CD4-positive, alpha-beta T cell treated with Interleukin-15 for 4 hours (primary cell): ENCODE measurements at regions not wholly inside any gene's neighbourhood (a gene's known extent, or its start where the extent isn't known, plus 50 kb on each side); places are given as distances from the start of the nearest gene placed in this dataset.
"Not testable (repeated sequence)": the region's sequence is repeated elsewhere in the genome, so short reads cannot be mapped to it uniquely, and the experiment has no call there.

Experiments
- DNase-seq: peaks from one replicate; pipeline ENCODE4 v3.0.0-alpha.2; 2020; ENCODE audit warnings: low spot score

- DNase-seq: not testable (repeated sequence)
Observed at GRCh38 chrX:84858771-84859170, 144.9 kb upstream of the APOOL start.

- no peak for DNase-seq
Observed at GRCh38 chrX:84865113-84865512, 138.6 kb upstream of the APOOL start.

DNA sequence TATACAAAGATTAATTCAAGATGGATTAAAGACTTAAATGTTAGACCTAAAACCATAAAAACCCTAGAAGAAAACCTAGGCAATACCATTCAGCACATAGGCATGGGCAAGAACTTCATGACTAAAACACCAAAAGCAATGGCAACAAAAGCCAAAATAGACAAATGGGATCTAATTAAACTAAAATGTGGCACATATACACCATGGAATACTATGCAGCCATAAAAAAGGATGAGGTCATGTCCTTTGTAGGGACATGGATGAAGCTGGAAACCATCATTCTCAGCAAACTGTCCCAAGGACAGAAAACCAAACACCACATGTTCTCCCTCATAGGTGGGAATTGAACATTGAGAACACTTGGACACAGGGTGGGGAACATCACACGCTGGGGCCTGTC is 133.4 kb upstream of the APOOL start:
- DNase-seq: not testable (repeated sequence)

- DNase-seq: not testable (repeated sequence)
Observed at GRCh38 chrX:84872160-84872771, 131.4 kb upstream of the APOOL start.

DNA sequence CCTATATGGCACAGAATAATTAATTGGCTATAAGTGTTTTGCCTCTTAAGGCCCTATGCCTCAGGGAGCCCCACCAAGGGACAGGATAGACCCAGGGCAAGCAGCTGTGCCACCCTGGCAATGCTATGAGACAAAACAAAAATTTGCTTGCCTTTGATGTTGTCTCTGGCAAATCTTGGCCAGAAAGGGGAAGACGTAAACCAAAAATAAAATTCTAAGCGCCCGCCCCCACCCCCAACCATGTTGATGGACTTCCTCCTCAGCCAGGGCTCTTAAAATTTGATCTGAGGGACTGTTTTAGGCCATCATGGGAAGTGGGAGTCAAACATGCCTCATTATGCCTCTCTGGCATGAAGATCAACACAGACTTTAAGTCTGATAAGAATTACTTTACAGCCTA is 130.5 kb upstream of the APOOL start:
- DNase-seq: no peak

- DNase-seq: no peak
Observed at GRCh38 chrX:84876876-84877275, 126.8 kb upstream of the APOOL start.

DNA sequence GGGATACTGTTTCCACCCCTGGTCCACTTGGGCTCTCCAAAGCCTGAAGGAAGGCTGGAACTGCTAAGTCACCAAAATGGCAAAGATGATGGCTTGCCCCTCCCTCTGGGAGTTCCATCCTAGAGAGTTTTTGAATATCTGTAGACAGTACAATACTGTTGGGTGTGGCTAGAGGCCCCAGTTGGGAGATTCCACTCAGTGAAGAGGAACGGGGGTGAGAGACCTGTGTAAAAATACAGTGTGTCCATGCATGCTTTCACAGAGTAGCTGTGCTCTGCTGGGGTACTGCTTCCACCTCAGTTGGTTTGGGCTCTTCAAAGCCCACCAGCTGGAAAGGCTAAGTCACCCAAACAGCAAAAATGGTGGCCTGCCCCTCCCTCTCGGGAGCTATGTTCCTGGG is 109.8 kb upstream of the APOOL start:
- DNase-seq: no peak

- DNase-seq: no peak
Observed at GRCh38 chrX:84907324-84907968, 96.2 kb upstream of the APOOL start.

- no peak for DNase-seq
Observed at GRCh38 chrX:84909151-84909550, 94.5 kb upstream of the APOOL start.

DNA sequence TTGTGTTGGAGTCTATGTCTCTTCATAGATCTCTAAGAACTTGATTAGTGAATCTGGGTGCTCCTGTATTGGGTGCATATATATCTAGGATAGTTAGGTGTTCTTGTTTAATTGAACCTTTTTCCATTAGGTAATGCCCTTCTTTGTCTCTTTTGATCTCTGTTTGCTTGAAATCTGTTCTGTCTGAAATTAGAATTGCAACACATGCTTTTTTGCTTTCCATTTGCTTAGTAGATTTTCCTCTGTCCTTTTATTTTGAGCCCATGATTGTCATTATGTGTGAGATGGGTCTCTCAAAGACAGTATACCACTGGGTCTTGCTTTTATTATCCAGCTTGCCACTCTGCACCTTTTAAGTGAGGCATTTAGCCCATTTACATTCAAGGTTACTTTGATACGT is 79.1 kb upstream of the APOOL start:
- DNase-seq: no peak

GRCh38 chrX:84932814-84933213 is 70.9 kb upstream of the APOOL start:
- no peak for DNase-seq

- DNase-seq: no peak
Observed at GRCh38 chrX:84933956-84934556, 69.6 kb upstream of the APOOL start.
